ENCODE measurements at regions not wholly inside any gene's neighbourhood (a gene's known extent, or its start where the extent isn't known, plus 50 kb on each side); places are given as distances from the start of the nearest gene placed in this dataset.
A peak's percentile ranks its signal among the peaks of the same experiment; 100 is the strongest.
"Not testable (repeated sequence)": the region's sequence is repeated elsewhere in the genome, so short reads cannot be mapped to it uniquely, and the experiment has no call there.

DNA sequence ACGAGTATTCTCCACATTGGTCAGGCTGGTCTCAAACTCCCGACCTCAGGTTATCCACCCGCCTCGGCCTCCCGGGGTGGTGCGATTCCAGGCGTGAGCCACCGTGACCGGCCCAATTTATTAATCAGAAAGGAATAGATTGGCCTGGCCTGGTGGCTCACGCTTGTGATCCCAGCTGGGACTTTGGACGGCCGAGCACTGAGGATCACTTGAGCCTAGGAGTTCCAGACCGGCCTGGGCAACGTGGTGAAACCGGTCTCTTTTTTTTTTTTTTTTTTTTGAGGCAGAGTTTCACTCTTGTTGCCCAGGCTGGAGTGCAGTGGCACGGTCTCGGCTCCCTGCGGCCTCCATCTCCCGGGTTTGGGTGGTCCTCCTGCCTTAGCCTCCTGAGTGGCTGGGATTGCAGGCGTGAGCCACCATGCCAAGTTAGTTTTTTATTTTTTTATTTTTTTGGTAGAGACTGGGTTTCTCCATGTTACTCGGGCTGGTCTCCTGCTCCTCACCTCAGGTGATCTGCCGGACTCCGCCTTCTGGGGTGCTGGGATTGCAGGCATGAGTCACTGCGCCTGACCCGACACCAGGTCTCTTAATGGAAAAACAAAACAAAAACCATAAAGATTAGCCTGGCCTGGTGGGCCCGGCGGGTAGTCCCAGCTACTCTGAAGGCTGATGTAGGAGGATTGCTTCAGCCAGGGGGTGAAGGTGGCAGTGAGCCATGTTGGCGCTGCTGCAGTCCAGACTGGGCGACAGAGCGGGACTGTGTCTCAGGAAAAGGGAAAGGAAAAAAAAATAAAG lies 141.0 kb downstream of the GOLGA6L22 start:
- not testable (repeated sequence) for H3K9me3 Mint-ChIP-seq; H3K4me3 Mint-ChIP-seq; H3K36me3 Mint-ChIP-seq (ENCODE audit: insufficient read depth); ATAC-seq (replicated peaks); H3K27me3 Mint-ChIP-seq; H3K4me1 Mint-ChIP-seq (ENCODE audit: low read depth in 2 of 2); DNase-seq; H3K27ac Mint-ChIP-seq

- ATAC-seq (replicated peaks); H3K4me3 Mint-ChIP-seq; H3K4me1 Mint-ChIP-seq (ENCODE audit: low read depth in 2 of 2); H3K27me3 Mint-ChIP-seq; H3K36me3 Mint-ChIP-seq (ENCODE audit: insufficient read depth); H3K27ac Mint-ChIP-seq; H3K9me3 Mint-ChIP-seq; DNase-seq: not testable (repeated sequence)
These were observed 158.3 kb downstream of the GOLGA6L22 start for GRCh38 chr15:22616976-22617375.

DNA sequence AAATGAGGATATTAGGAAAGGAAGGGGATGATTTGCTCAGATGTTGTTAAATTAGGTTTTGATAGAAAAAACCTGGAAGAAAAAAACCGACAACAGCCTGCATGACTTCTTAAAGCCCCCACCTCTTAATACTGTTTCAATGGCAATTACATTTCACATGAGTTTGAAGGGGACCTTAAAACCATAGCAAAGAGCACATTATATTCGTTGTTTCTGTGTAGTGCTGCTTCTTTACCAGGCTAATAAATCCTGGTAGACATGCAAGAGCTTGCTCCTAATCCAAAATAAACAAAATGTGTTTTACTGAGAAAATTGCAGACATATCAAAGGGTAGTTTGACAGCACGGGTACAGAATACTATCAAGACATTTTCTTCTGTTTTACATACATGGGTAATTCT lies 154.7 kb upstream of the NIPA1 start:
- H3K4me1 Mint-ChIP-seq (ENCODE audit: low read depth in 2 of 2); ATAC-seq (replicated peaks); H3K27ac Mint-ChIP-seq; H3K4me3 Mint-ChIP-seq; DNase-seq; H3K9me3 Mint-ChIP-seq; H3K27me3 Mint-ChIP-seq; H3K36me3 Mint-ChIP-seq (ENCODE audit: insufficient read depth): not testable (repeated sequence)

DNA sequence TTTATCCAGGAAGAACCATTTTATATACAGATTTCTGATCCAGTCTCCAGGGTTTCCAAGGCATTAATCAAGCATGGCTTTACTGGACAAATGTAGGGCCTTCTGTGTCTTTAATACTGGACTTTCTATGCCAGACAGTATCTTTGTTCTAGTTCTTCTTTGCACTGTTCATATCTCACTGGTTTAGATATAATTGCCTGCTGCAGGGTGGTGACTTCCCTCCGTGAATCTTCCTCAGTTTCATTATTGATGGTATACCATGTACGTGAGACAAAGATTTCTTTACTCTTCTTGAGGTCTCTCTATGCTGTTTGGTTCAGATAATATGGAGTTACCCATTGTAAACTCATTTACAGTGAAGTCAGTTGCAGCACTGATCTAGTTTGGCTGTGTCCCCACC lies 146.5 kb upstream of the NIPA1 start:
- not testable (repeated sequence) for H3K4me3 Mint-ChIP-seq; DNase-seq; H3K27ac Mint-ChIP-seq; ATAC-seq (replicated peaks); H3K4me1 Mint-ChIP-seq (ENCODE audit: low read depth in 2 of 2); H3K9me3 Mint-ChIP-seq; H3K36me3 Mint-ChIP-seq (ENCODE audit: insufficient read depth)
- peaks cover 22 to 24% of the 10 kb centered on the region in 2 donors for H3K27me3 Mint-ChIP-seq

- not testable (repeated sequence) for H3K27ac Mint-ChIP-seq; H3K4me3 Mint-ChIP-seq; H3K9me3 Mint-ChIP-seq; DNase-seq; H3K27me3 Mint-ChIP-seq; ATAC-seq (replicated peaks); H3K36me3 Mint-ChIP-seq (ENCODE audit: insufficient read depth); H3K4me1 Mint-ChIP-seq (ENCODE audit: low read depth in 2 of 2)
These were observed 137.0 kb upstream of the NIPA1 start for GRCh38 chr15:22649458-22649857.

DNA sequence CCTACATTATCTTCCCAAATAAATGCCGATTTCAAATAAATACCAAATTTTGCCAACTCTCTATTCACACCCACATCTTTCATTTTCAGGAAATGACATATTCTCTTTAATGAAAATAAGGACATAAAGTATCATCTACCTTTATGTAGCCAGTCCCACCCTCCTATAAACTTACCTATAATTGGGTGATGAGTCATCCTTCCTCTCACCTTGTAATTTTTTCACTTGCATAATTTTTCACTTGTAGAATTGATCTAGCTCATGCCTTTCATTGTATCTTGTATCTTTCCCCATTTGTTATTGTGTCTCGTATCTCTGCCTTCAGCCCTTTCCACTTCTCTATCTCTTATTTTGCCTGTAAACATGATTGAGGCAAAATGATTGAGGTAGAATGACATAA lies 135.3 kb upstream of the NIPA1 start:
- not testable (repeated sequence) for ATAC-seq (replicated peaks); H3K4me3 Mint-ChIP-seq; H3K27ac Mint-ChIP-seq; H3K4me1 Mint-ChIP-seq (ENCODE audit: low read depth in 2 of 2); DNase-seq; H3K9me3 Mint-ChIP-seq; H3K27me3 Mint-ChIP-seq; H3K36me3 Mint-ChIP-seq (ENCODE audit: insufficient read depth)

GRCh38 chr15:22664294-22665058 lies 122.0 kb upstream of the NIPA1 start:
- not testable (repeated sequence) for H3K9me3 Mint-ChIP-seq; H3K36me3 Mint-ChIP-seq (ENCODE audit: insufficient read depth); H3K27me3 Mint-ChIP-seq; H3K4me1 Mint-ChIP-seq (ENCODE audit: low read depth in 2 of 2)
- H3K4me3 Mint-ChIP-seq, result peak overlapping the region; percentile 67 to 86
- ATAC-seq (replicated peaks), result peak; percentile 82
- peak; percentile 12 to 36 (median 32) for DNase-seq
- H3K27ac Mint-ChIP-seq, result peak overlapping the region in 1 of 2 donors; percentile 93

GRCh38 chr15:22665059-22665702 lies 121.3 kb upstream of the NIPA1 start:
- H3K9me3 Mint-ChIP-seq; ATAC-seq (replicated peaks); H3K4me1 Mint-ChIP-seq (ENCODE audit: low read depth in 2 of 2); H3K36me3 Mint-ChIP-seq (ENCODE audit: insufficient read depth); H3K27me3 Mint-ChIP-seq: not testable (repeated sequence)
- Mint-ChIP-seq H3K4me3 (peak overlapping the region; percentile 67 to 86), H3K27ac (peak overlapping the region; percentile 5 to 93)
- DNase-seq, result peak in 1 of 3 experiments; percentile 13

- H3K9me3 Mint-ChIP-seq; ATAC-seq (replicated peaks); H3K36me3 Mint-ChIP-seq (ENCODE audit: insufficient read depth); H3K4me1 Mint-ChIP-seq (ENCODE audit: low read depth in 2 of 2); H3K27me3 Mint-ChIP-seq: not testable (repeated sequence)
- Mint-ChIP-seq H3K4me3 (peak overlapping the region; percentile 67 to 86), H3K27ac (peak overlapping the region; percentile 5 to 93)
- DNase-seq, result peak in 1 of 3 experiments; percentile 10
These were observed 120.7 kb upstream of the NIPA1 start for GRCh38 chr15:22665711-22666110.

GRCh38 chr15:22684786-22685185 lies 101.7 kb upstream of the NIPA1 start:
- H3K4me3 Mint-ChIP-seq; H3K27ac Mint-ChIP-seq; H3K9me3 Mint-ChIP-seq; H3K36me3 Mint-ChIP-seq (ENCODE audit: insufficient read depth); H3K27me3 Mint-ChIP-seq; DNase-seq; ATAC-seq (replicated peaks); H3K4me1 Mint-ChIP-seq (ENCODE audit: low read depth in 2 of 2): not testable (repeated sequence)

DNA sequence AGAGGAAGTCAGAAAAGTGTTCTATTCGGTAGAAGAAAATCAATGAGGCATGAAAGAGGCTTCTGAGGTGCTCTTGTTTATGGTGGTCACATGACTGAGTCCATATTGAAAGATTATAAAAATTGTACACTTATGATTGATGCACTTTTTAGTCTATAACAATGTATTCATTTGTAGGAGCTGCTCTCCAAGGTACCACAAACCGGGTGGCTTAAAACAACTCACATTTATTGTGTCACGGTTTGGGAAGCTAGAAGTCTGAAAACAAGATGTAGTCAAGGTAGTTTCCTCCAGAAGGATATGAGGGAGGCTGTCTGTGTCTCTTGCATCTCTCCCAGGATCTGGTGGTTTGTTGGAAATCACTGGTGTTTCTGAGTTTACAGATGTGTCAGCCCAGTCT lies 86.6 kb upstream of the NIPA1 start:
- H3K27ac Mint-ChIP-seq; H3K27me3 Mint-ChIP-seq; ATAC-seq (replicated peaks); DNase-seq; H3K9me3 Mint-ChIP-seq; H3K4me3 Mint-ChIP-seq; H3K4me1 Mint-ChIP-seq (ENCODE audit: low read depth in 2 of 2); H3K36me3 Mint-ChIP-seq (ENCODE audit: insufficient read depth): not testable (repeated sequence)

GRCh38 chr15:22710831-22711341 lies 75.6 kb upstream of the NIPA1 start:
- DNase-seq; H3K9me3 Mint-ChIP-seq; H3K36me3 Mint-ChIP-seq (ENCODE audit: insufficient read depth); ATAC-seq (replicated peaks); H3K4me1 Mint-ChIP-seq (ENCODE audit: low read depth in 2 of 2); H3K4me3 Mint-ChIP-seq; H3K27ac Mint-ChIP-seq: not testable (repeated sequence)
- H3K27me3 Mint-ChIP-seq, result peaks cover 12 to 44% of the 10 kb centered on the region in 2 donors

DNA sequence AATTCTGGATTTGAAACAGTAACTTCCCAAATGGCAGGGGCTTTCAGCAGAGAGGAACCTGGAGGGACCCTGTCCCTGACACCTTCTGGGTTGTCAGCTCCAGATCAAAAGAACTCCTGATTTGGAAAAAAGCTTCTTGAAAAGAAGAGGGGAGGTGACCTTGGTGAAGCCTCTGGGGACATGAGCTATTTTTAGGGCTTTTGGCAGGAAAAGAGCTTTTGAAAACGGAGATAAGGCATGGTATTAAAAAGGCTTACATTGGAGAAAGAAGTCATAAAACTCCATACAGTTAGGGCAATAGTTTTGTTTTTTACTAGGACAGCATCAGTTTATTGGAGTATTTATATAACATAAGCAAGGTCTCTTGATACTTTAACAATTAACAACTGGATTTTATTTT lies 72.5 kb upstream of the NIPA1 start:
- H3K9me3 Mint-ChIP-seq; H3K27ac Mint-ChIP-seq; H3K36me3 Mint-ChIP-seq (ENCODE audit: insufficient read depth); DNase-seq; H3K4me1 Mint-ChIP-seq (ENCODE audit: low read depth in 2 of 2); ATAC-seq (replicated peaks): not testable (repeated sequence)
- Mint-ChIP-seq H3K4me3 (peak overlapping the region in 1 of 2 donors; percentile 56), H3K27me3 (peaks cover 23 to 55% of the 10 kb centered on the region in 2 donors)
